Vagina (tissue), 2 donors: ENCODE measurements at regions not wholly inside any gene's neighbourhood (a gene's known extent, or its start where the extent isn't known, plus 50 kb on each side); places are given as distances from the start of the nearest gene placed in this dataset.

Source experiments
- POLR2A ChIP-seq, 2 donors: fragments of 450-650 bp; IDR thresholded peaks; one replicate each; pipeline ENCODE4 v1.6.1; 2017; ENCODE audit warnings: antibody characterized with exemption in 2 of 2, mild to moderate bottlenecking in 2 of 2, moderate library complexity in 2 of 2
- TF ChIP-seq, protein P1 (sequence below), 3 experiments: fragments of 450-650 bp in 2 of 3; fragments of 200-600 bp in 1 of 3; sonication (generic) in 1 of 3; IDR thresholded peaks; one replicate each; pipeline ENCODE4 v1.5.1; 2017 to 2019; ENCODE audit warnings: antibody characterized with exemption in 3 of 3, mild to moderate bottlenecking in 2 of 3, moderate library complexity in 2 of 3

DNA sequence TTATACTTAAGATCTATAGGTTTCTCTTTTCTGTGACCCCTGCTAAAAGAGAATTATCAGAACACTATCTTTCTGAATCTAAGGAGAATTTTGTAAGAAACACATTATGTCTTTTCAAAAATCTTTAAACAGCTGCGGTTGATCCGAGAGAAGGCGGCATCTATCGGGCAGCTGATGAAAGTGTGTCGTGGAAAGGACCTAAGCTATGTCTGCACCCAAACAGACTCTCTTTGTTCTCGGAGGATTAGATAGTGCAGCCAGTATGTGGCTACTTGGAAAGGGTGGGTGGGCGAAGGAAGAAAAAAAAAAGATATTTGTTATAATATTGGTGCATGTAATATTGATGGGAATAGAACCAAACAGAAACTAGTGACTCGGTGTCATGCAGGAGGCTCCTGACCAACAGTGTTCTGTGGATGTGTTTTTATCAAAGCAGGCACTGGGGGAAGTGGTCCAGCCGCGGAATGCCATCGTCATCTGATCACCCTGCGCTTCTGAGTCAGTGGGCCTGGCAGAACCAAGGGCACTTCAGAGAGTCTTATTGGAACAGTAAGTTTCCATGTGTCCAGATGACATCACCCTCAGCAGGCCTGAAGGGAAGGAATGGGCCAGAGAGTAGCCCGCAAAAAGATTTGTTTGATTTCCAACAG, 509.7 kb upstream of the AKR1E2 start:
- TF ChIP-seq, protein P1, sequence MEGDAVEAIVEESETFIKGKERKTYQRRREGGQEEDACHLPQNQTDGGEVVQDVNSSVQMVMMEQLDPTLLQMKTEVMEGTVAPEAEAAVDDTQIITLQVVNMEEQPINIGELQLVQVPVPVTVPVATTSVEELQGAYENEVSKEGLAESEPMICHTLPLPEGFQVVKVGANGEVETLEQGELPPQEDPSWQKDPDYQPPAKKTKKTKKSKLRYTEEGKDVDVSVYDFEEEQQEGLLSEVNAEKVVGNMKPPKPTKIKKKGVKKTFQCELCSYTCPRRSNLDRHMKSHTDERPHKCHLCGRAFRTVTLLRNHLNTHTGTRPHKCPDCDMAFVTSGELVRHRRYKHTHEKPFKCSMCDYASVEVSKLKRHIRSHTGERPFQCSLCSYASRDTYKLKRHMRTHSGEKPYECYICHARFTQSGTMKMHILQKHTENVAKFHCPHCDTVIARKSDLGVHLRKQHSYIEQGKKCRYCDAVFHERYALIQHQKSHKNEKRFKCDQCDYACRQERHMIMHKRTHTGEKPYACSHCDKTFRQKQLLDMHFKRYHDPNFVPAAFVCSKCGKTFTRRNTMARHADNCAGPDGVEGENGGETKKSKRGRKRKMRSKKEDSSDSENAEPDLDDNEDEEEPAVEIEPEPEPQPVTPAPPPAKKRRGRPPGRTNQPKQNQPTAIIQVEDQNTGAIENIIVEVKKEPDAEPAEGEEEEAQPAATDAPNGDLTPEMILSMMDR (IDR thresholded peaks at IDR 0.05) = no peak
- no peak for TF ChIP-seq POLR2A (IDR thresholded peaks at IDR 0.05)
